ENCODE measurements at regions not wholly inside any gene's neighbourhood (a gene's known extent, or its start where the extent isn't known, plus 50 kb on each side); places are given as distances from the start of the nearest gene placed in this dataset.

DNA sequence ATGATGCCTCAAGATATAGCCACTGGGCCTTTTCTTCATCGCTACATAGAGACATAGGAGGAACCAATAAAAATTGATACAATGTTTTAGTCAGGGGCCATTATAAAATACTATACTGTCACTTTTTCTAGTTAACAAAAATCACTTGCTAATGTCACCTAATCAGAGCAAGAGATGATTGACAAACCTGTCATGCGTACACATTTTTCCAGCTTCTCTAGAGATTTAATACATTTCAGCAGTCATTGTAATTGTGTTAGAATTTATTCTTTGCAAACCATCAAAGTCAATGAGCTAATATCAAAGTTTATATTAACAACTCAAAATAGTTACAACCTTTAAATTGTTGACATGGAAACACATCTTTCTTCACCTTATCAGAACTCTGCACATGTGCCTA is 513.6 kb upstream of the SEMA6A start:
- Mint-ChIP-seq H3K27me3 (ENCODE audit: unreplicated experiment) (no peaks in the 10 kb centered on the region), H3K27ac (ENCODE audit: unreplicated experiment) (no peak overlapping the region), H3K4me1 (ENCODE audit: low read depth, unreplicated experiment) (no peaks in the 10 kb centered on the region), H3K9me3 (ENCODE audit: low read depth, unreplicated experiment) (no peaks in the 10 kb centered on the region), H3K36me3 (ENCODE audit: insufficient read depth, unreplicated experiment) (no peaks in the 10 kb centered on the region), H3K4me3 (ENCODE audit: low read depth, unreplicated experiment) (no peak overlapping the region)
- intact Hi-C loops (cut with micrococcal nuclease; ENCODE audit: unreplicated experiment): no loop called here
- TF ChIP-seq, protein P1, sequence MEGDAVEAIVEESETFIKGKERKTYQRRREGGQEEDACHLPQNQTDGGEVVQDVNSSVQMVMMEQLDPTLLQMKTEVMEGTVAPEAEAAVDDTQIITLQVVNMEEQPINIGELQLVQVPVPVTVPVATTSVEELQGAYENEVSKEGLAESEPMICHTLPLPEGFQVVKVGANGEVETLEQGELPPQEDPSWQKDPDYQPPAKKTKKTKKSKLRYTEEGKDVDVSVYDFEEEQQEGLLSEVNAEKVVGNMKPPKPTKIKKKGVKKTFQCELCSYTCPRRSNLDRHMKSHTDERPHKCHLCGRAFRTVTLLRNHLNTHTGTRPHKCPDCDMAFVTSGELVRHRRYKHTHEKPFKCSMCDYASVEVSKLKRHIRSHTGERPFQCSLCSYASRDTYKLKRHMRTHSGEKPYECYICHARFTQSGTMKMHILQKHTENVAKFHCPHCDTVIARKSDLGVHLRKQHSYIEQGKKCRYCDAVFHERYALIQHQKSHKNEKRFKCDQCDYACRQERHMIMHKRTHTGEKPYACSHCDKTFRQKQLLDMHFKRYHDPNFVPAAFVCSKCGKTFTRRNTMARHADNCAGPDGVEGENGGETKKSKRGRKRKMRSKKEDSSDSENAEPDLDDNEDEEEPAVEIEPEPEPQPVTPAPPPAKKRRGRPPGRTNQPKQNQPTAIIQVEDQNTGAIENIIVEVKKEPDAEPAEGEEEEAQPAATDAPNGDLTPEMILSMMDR (IDR thresholded peaks at IDR 0.05; ENCODE audit: unreplicated experiment): no peak
- no peak for DNase-seq
- CTCF ChIA-PET: no interaction called here
- no TSS peak for BruUV-seq (replicated peaks)

DNA sequence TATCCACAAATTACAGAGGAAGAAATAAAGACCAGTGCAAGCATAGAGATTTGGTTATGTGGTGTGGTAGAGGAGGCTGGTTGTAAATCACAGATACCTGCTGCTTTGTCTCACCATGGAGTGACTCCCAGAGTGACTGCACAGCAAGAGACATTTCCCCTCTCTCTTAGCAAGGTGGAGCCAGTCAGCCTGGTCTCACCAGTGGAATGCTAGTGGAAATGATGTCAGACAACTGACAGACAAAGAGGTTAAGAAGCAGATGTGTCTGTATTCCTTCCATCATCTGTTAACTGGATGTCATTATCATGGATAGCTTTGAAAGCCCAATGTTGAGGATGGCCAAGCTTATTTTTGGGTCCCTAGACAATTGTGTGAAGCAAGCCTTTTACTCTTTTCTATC is 509.4 kb upstream of the SEMA6A start:
- H3K4me3 Mint-ChIP-seq (ENCODE audit: low read depth, unreplicated experiment): no peak overlapping the region
- H3K27me3 Mint-ChIP-seq (ENCODE audit: unreplicated experiment): no peaks in the 10 kb centered on the region
- intact Hi-C loops (cut with micrococcal nuclease; ENCODE audit: unreplicated experiment): no loop called here
- no peaks in the 10 kb centered on the region for H3K36me3 Mint-ChIP-seq (ENCODE audit: insufficient read depth, unreplicated experiment)
- no TSS peak for BruUV-seq (replicated peaks)
- no peak for DNase-seq
- CTCF ChIA-PET: interaction anchor here (0.5 kb wide), 1 partner anchor 508 kb away, joined by 5 read pairs; no protein-coding TSS in a partner anchor
- no peak overlapping the region for H3K27ac Mint-ChIP-seq (ENCODE audit: unreplicated experiment)
- TF ChIP-seq, protein P1 (IDR thresholded peaks at IDR 0.05; ENCODE audit: unreplicated experiment): no peak
- H3K4me1 Mint-ChIP-seq (ENCODE audit: low read depth, unreplicated experiment): no peaks in the 10 kb centered on the region
- H3K9me3 Mint-ChIP-seq (ENCODE audit: low read depth, unreplicated experiment): no peaks in the 10 kb centered on the region

DNA sequence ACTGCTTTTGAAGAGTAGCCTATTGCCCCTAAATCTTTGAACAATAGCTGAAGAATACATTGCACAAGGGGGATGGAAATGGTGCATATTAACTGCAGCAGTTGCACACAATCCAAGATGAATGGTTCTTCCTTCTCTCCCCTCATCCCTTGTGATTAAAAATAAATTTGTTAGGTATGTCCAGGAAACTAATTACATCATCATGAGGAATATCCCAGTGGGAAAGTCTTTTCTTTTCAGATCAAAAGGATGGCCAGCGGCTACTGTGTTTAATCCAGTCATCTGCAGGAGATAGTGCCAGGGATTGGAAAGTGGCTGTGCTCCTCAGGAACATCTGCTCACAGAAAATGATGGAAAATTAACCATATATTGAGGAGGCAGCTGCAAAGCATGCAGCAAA is 508.4 kb upstream of the SEMA6A start:
- Mint-ChIP-seq H3K27ac (ENCODE audit: unreplicated experiment) (no peak overlapping the region), H3K4me1 (ENCODE audit: low read depth, unreplicated experiment) (no peaks in the 10 kb centered on the region), H3K9me3 (ENCODE audit: low read depth, unreplicated experiment) (no peaks in the 10 kb centered on the region), H3K4me3 (ENCODE audit: low read depth, unreplicated experiment) (no peak overlapping the region), H3K36me3 (ENCODE audit: insufficient read depth, unreplicated experiment) (no peaks in the 10 kb centered on the region), H3K27me3 (ENCODE audit: unreplicated experiment) (no peaks in the 10 kb centered on the region)
- CTCF ChIA-PET: no interaction called here
- intact Hi-C loops (cut with micrococcal nuclease; ENCODE audit: unreplicated experiment): no loop called here
- no peak for DNase-seq
- TF ChIP-seq, protein P1 (IDR thresholded peaks at IDR 0.05; ENCODE audit: unreplicated experiment): no peak
- BruUV-seq (replicated peaks): no TSS peak

DNA sequence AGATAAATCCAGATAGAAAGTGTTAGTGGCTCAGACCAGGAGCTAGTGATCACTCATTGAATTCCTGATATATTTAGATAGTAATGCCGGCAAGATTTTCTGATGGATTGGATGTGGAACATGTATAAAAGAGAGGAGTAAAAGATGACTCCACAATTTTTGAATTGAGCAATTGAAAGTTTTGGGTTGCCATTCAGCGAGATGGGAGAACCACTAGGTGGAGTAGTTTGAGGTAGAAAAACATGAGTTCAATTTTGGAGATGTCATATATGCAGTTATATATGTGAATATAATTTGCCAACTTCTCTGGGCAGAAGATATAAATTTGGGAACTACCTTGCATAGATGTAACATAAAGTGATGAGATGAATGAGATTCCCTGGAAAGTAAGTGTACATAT is 502.5 kb upstream of the SEMA6A start:
- TF ChIP-seq, protein P1 (IDR thresholded peaks at IDR 0.05; ENCODE audit: unreplicated experiment): peak; percentile 45
- intact Hi-C loops (cut with micrococcal nuclease; ENCODE audit: unreplicated experiment): loop anchor here (5.0 to 10.0 kb wide), 3 partner anchors 502 to 1715 kb away; partner anchors contain the start of gene SEMA6A
- H3K9me3 Mint-ChIP-seq (ENCODE audit: low read depth, unreplicated experiment): no peaks in the 10 kb centered on the region
- H3K4me1 Mint-ChIP-seq (ENCODE audit: low read depth, unreplicated experiment): no peaks in the 10 kb centered on the region
- no peaks in the 10 kb centered on the region for H3K36me3 Mint-ChIP-seq (ENCODE audit: insufficient read depth, unreplicated experiment)
- CTCF ChIA-PET: no interaction called here
- no peak overlapping the region for H3K4me3 Mint-ChIP-seq (ENCODE audit: low read depth, unreplicated experiment)
- H3K27ac Mint-ChIP-seq (ENCODE audit: unreplicated experiment): no peak overlapping the region
- no peak for DNase-seq
- no TSS peak for BruUV-seq (replicated peaks)
- H3K27me3 Mint-ChIP-seq (ENCODE audit: unreplicated experiment): no peaks in the 10 kb centered on the region
